Retinal pigment epithelial cell (primary cell): ENCODE measurements at regions not wholly inside any gene's neighbourhood (a gene's known extent, or its start where the extent isn't known, plus 50 kb on each side); places are given as distances from the start of the nearest gene placed in this dataset.

Source experiments
- DNase-seq: peaks from one replicate; pipeline ENCODE4 v3.0.0-alpha.2; 2010; ENCODE audit warnings: low read depth
- H3K4me3 ChIP-seq: 2 replicates; pipeline ENCODE4 v1.5.1; 2011; ENCODE audit warnings: mild to moderate bottlenecking, low read length, control low read depth, moderate library complexity
- CTCF ChIP-seq: conservative IDR thresholded peaks from 2 replicates; pipeline ENCODE4 v1.5.1; 2011; ENCODE audit warnings: low read depth, low read length, control low read depth, inconsistent platforms

GRCh38 chr10:29212597-29212996, 76.3 kb upstream of the LYZL1 start:
- no peak overlapping the region for H3K4me3 ChIP-seq
- no peak for TF ChIP-seq CTCF
- DNase-seq = no peak

GRCh38 chr10:29214551-29214950, 74.3 kb upstream of the LYZL1 start:
- DNase-seq = no peak
- TF ChIP-seq CTCF = no peak
- H3K4me3 ChIP-seq = no peak overlapping the region

GRCh38 chr10:29217292-29217738, 71.6 kb upstream of the LYZL1 start:
- no peak for TF ChIP-seq CTCF
- H3K4me3 ChIP-seq = no peak overlapping the region
- no peak for DNase-seq

- no peak for TF ChIP-seq CTCF
- H3K4me3 ChIP-seq = no peak overlapping the region
- no peak for DNase-seq
Observed at GRCh38 chr10:29223326-29223725, 65.5 kb upstream of the LYZL1 start.

GRCh38 chr10:29224631-29225030, 64.2 kb upstream of the LYZL1 start:
- TF ChIP-seq CTCF = no peak
- DNase-seq = no peak
- no peak overlapping the region for H3K4me3 ChIP-seq

GRCh38 chr10:29227201-29227600, 61.7 kb upstream of the LYZL1 start:
- DNase-seq = no peak
- H3K4me3 ChIP-seq = no peak overlapping the region
- no peak for TF ChIP-seq CTCF

- no peak overlapping the region for H3K4me3 ChIP-seq
- no peak for TF ChIP-seq CTCF
- DNase-seq = no peak
Observed at GRCh38 chr10:29228562-29228961, 60.3 kb upstream of the LYZL1 start.
